ENCODE measurements at regions not wholly inside any gene's neighbourhood (a gene's known extent, or its start where the extent isn't known, plus 50 kb on each side); places are given as distances from the start of the nearest gene placed in this dataset.

DNA sequence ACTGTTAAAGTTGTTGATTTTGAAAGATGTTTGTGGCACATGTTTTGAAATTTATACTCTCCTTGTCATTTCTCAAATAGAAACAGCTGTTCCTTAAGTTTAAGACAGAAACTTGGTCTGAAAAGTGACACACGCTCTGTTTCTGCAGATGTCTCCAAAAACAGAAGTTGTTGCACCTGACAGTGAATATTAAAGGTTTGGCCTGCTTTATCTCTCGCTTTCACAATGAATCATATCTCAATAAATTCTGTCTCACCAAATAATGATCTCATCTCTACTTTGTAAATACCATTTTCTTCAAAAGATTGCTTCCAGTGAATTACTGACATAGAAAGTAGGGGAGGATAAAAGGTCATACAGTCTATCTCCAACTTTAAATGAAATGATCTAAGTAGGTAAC is 294.9 kb upstream of the SYT4 start:
- DNase-seq (ENCODE audit: low spot score): peak; percentile 6

DNA sequence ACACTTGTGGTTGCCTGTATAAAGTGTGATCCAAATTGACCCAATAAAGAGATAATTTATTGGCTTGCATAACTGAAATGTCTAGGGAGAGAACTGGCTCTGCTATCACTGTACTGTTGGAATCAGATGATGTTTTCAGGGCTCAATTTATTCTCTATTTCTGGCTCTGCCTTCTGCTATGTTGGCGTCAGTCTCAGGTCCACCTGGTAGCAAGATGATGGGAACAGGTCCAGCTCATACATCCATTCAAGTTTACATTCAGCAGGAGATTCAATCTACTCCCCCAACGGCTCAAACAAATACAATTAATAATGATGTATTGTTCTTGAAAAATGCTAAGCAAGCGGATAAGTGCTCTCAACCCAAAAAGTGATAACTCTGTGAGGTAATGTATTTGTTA is 297.7 kb upstream of the SYT4 start:
- no peak for DNase-seq (ENCODE audit: low spot score)

DNA sequence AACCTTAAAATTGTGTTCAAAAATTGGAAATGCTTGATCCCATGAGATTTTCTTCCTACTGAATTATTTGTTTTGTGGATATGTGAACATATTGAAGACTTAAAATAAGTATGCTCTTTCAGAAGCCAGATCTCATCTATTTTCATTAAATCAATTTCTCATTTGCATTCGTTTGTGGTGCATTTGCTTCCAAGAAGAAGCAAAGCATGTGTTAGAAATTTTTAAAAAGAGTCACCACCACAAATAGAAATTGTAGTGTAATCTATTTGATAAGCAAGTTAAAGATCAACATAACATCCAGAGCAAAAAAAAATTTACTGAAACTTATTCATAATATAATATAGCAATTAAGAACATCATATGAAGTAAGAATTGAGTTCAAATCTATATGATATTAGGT is 300.9 kb upstream of the SYT4 start:
- DNase-seq (ENCODE audit: low spot score): no peak

DNA sequence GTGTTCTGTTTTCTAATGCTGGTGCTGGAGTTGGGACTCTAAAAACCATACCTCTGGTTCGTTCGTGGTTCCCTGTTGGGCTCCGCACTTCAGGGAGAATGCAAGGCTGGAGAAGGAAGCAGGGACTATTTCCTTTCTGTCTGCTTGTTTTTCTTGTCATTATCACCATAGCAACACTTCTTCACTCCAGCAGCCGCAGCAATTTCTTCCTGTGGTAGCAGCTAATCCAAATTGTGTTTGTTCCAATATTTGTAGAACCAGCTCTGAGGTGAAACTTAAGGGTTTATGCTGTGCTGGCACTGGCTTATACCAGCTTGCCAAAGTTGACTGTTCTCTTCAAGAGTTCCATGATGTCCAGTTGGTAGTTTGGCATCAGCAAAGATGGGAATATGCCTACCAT is 301.4 kb upstream of the SYT4 start:
- no peak for DNase-seq (ENCODE audit: low spot score)

DNA sequence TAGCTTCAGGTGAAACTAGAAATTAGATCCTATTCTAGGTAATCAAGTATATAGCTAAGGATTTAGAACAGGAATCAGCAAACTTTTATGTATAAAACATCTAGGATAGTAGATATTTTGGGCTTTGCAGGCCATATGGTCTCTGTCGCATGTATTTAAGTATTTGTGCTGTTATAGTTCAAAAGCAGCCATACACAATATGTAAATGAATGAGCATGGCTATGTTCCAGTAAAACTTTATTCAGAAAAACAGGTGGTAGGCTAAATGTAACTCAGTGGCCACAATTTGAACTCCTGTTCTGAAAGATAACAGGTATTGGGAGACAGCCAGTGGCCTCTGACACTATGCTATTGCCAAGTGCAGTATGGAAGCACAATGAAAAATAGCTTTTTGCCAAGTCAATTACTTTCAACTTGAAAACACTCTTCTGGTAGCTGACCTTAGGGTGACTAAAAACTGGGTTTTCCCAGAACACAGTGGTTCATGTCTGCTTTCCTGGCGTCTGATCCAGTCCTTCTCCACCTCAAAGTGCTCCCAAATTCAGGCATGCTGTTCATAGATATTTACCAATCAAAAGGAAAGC is 304.7 kb upstream of the SYT4 start:
- no peak for DNase-seq (ENCODE audit: low spot score)

DNA sequence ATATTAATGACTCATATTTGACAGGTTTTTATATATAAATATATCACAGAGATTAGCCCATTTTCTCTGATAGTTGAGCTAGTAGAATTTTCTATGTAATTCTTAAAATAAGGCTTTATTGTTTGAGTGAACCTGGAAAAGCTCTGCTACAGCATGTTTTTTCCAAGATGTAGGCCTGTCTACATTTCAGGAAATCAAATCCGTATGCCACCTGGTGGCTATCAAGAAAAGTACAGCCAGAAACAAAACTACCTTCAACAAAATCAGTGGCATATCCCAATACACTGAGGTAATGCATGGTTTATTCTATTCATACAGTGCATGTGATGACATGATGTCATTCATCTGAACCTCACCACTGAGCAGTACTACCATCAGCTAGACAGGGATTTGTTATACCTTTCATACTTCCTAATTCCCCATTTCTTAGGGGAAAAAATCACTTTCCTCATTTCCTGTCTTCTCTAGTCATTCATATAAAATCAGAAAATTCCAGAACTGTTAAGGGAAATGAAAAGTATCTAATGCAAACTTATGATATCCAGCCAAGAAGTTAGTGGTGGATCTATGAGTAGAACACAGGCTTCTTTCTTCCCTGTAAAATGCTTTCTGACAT is 310.4 kb upstream of the SYT4 start:
- peak; percentile 16 for DNase-seq (ENCODE audit: low spot score)

DNA sequence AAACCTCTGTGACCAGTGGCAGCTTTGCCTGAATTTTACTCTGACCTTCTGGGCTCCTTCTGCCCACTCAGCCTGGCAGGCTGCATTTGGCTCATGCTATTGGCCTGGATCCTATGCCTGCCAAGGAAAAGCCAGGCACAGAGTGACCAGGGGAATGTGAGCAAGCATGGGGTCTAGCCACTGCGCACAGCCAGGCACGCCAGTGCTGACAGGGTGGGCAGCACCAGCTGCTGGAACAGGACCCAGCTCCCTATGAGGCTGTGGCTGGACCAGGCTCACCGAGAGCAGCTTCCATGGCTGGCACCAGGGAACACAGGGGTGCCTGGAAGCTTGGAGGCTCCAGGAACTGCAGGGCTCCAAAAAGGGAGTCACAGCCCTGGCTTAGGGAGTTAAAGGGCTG is 311.5 kb upstream of the SYT4 start:
- no peak for DNase-seq (ENCODE audit: low spot score)

DNA sequence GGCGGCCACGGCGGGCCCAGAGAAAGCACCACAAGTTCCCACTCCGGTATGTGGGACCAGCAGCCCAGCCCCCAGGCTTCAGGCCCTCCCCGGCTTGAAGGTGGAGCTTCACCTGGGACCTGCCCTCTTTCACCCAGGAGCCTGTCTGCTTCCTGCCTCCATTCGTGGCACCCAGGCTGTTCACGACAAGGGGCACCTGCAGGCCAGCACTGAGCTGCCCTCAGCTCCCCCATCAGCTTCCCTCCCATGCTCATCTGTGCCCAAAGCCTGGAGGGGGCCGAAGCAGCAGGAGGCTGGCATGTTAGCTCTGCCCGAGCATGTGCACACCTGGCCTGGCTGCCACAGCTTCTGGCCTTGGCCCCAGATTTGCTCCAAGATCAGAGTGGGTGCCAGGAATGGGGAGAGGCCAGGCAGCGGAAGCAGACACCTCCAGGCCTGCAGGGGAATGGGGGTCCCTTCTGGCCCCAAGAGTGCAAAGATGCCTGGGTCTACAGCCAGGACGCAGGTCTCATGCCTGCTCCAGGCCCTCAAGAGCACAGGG is 312.4 kb upstream of the SYT4 start:
- no peak for DNase-seq (ENCODE audit: low spot score)

DNA sequence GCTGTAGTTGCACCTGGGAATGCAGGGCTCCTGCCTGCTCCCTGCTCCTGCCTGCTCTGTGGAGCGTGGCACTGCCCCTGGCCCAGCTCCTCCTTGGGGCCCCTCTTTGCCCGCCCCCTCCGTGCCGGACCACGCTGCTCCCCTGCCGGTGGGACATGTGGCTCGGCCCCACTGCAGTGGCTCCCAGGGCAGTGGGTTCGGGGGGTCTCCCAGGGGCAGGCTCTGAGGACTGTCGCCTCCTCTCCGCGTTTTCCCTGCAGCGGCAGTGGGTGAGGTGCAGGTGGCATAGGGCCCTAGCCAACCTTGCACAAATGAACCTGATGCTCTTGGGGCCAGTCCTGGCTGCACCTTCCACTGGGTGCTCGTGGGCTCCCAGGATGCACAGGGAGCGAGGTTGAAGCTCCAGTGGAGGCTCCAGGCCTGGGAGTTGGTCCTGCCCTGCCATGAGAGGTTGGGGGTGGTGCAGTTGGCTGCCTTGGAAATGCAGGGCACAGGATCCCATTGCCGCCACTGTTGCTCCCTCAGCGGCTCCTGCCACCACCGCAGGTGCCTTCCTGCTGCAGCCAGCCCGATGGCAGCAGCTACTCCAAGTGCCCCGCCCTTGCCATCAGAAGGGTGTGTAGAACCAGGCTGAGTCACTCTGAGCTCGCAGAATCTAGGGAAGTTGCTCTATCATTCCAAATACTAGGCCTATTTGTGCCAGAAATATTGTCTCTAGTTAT is 313.1 kb upstream of the SYT4 start:
- no peak for DNase-seq (ENCODE audit: low spot score)

DNA sequence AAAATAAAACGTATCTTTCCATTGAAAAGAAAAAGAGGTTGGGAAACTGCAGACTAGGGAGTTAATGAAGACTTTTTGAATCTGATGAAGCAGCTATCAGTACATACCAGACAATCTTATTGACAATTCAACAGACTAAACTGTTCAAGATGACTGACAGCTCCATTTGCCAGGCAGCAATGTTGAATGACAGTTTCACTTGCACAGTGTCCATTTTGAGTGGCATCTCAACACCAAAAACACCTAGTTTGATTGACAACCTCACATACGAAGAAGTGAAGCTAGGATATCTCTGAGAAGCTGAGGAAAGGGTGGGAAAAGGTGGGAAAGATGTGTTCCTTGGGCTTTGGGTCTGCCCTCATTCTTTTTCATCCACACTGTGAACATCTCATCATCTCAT is 315.0 kb upstream of the SYT4 start:
- DNase-seq (ENCODE audit: low spot score): no peak

DNA sequence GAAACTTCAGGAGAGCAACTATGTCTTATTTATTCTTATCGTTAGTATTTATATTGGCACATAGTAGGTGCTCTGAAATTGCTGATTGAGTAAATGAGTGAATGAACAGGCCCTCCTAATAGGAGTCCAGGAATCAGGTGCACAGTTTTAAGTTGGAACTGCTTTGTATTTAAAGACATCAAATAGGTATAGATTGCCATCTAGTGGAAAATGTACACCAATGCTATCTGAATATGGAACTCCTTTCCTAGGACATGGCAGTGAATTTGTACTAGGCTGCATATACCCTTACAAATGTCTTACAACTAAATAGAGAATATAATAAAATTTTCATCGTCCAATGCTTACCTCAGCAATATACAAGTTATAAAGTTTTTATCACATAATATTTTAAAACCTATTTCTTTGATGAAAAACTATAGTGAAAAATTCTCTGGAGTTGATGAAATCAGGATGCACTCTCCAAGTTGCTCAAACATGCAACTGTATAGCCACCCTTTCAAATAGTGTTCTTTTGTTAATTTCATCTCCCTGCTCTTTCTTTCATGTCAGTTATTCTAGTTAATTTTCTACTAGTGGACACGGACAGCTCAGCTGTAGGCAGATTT is 318.9 kb upstream of the SYT4 start:
- DNase-seq (ENCODE audit: low spot score): peak; percentile 7

DNA sequence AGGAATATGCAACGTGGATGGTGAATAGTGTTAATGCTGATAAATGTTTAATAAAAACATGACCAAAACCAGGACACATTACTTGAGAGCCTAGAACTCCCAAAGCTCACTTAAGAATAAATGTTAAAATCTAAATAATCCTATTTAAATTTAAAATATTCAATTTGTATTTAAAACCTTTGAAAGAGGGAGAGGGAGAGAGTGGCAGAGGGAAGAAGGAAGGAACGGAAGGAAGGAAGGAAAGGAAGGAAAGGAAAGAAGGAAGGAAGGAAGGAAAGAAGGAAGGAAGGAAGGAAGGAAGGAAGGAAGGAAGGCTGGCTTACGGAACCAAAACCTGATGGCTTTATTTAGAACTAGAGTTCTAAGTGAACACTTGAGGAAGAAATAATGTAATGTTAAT is 324.1 kb upstream of the SYT4 start:
- no peak for DNase-seq (ENCODE audit: low spot score)

DNA sequence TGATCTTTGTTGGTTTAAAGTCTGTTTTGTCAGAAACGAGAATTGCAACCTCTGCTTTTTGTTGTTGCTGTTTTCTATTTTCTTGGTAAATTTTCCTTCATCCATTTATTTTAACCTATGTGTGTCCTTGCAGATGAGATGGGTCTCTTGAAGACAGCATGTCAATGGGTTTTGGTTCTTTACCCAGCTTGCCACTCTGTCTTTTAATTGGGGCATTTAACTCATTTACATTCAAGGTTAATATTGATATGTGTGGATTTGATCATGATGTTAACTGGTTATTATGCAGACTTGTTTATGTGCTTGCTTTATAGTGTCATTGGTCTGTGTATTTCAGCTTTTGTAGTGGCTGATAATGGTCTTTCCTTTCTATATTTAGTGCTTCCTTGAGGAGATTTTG is 327.9 kb upstream of the SYT4 start:
- no peak for DNase-seq (ENCODE audit: low spot score)

DNA sequence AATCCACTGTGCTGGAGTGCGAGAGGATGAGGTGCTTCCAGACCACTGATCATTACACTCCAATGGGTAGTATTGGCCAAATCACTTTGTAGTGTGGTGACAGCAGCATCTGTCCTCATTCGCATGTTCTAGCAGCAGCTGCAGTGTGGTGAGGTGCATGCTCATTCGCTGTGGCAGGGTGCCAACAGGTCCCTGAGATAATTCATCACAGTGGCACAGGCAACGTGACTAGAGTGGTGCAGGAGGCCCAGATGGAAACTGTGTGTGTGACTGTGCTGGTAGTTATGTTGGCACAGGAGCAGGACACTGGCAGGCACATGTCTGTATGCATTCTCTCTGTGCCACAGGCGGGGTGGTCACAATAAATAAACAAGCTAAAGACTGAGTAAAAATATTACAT is 329.5 kb upstream of the SYT4 start:
- DNase-seq (ENCODE audit: low spot score): no peak

DNA sequence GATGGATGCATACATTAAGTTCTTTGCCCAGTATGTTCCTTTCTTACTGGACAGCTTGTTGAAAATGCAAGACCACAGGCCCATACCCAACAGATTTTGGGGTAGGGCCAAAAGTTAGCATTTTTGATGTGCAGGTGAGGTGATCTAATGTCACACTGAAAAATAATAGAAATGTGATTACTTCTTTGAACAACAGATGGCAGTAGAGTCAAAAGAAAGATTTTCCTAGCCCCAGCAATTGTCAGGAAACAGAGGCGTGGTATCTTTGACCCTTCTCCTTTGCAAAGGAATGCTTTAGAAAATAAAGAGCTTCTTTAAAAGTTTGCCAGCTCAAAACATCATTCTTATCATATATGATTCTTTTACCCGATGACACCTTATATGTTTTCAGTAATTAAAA is 343.6 kb upstream of the SYT4 start:
- DNase-seq (ENCODE audit: low spot score): peak; percentile 19

DNA sequence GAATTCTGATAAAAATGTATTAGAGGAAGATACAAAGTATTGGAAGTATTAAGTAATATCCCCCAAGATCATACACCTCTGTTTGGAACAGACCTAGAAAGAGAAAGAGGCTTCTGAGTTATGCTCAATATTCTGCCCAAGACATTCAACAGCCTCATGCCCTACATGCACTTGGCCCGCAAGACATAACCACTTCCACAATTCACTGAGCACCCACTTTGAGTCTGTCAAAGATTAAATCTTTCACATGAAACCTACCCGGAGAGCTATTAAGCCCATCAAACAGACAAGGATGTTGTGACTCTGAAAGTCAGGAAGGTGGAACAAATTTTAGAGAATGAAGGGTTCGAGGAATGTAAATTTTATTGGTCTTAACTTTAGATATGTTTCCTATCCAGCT is 344.7 kb upstream of the SYT4 start:
- DNase-seq (ENCODE audit: low spot score): no peak

DNA sequence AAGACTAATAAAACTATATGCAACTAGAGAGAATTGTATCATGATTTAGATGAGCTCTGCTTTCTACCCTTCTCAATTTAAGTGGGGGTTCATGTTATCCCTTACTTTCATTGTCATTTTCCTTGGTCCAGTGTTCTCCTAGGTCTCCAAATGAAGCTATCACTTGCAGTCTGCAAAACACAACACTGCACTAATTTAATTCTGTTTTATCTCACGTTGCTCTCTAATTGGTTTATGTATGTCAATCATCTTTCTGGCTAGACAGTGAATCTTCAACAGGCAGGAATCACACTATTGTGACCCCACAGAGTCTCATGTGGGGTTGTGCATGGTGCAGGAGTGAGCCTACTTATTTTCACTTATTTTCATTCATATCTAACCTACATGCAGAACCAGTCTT is 348.3 kb upstream of the SYT4 start:
- DNase-seq (ENCODE audit: low spot score): no peak

DNA sequence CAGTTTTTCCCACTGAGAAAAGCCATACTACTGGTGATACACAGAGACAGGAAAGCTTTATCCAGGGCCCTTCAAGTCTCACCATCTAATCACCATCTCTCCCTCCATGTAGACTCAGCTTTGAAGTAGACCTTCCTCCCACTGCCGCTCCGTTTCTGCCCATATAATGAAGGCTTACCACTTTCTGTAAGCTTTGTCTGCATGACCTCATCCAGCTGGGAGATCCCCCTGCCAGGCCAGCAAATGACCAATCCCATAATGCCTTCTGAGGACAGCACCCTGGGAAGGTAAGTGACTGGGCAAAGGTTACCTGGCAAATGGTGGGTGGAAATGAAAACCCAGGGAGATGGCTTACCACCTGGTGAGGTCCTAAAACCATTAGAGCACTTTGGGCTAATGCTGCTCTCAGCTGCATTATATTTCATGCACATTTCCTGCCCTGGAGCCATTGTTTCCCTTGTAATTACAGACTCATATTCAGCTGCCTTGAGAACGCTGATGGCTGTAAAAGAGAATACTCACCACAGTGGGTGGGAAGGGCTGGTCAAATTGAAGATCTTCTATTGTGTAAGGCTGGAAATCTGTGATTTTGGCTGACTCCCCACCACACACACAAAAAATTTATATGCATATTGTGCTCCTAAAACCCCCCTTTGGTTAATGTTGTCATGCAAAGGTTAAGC is 350.7 kb upstream of the SYT4 start:
- no peak for DNase-seq (ENCODE audit: low spot score)

DNA sequence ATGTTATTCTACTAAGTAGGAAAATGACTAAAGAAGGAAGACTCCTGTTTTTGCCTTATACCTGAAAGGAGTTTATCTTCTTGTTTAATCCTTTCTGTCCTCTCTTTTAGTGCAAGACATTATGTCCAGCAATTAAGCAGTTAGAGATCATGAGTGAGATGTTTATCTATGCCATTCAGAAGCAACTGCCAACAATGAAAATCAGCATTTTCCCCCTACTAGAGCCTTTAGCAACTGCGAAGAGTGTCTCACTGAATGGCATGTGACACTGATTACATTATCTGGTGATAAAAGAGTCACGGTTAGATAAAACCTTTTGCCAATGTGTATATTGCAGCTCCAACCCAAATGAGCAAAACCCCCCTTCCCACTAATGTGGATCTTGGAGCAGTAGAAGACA is 357.7 kb upstream of the SYT4 start:
- no peak for DNase-seq (ENCODE audit: low spot score)

DNA sequence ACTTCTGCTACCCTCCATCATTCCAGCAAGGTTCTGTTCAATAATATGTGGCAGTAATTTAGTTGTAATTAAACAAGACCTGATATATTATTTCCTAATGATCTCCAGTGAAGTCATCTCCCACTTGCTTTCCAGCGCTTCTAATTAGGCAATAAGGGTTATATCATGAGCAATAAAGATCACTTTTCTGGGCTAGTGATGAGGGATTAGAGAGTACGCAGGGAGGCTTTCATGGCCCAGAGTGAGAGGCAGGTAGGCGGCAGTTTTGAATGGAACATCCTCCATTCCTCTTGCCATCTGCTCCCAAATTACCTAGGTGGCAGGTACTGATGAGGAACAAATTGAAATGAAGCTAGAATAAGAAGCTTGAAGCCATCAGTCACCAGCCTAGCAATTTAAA is 358.1 kb upstream of the SYT4 start:
- no peak for DNase-seq (ENCODE audit: low spot score)

DNA sequence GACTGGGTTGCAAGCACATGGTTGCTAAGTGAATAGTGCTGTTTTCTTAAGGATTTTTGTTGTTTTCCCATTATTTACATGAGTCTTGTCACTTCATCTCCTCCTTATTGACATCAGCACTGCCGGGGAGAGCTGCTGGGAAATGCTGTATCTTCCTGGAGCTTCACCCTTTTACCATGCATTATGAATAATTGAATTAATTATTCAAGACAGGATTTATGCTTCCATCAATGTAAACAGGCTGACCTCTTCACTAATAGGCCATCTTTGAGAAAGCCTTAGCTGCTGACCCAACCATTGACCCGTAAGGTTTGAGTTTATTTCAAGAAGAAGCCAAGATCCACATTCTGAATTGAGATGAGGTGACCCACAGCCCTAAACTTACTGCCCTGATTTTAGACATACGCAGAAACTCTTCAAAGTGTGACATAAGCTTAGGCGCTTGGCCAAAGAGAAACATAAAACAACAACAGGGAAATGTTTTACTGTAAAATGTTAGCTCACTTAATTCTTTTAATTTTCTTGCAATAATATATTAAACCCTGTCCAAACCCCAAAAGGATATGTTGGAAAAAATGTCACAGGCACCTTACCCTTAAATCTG is 365.5 kb upstream of the SYT4 start:
- no peak for DNase-seq (ENCODE audit: low spot score)

DNA sequence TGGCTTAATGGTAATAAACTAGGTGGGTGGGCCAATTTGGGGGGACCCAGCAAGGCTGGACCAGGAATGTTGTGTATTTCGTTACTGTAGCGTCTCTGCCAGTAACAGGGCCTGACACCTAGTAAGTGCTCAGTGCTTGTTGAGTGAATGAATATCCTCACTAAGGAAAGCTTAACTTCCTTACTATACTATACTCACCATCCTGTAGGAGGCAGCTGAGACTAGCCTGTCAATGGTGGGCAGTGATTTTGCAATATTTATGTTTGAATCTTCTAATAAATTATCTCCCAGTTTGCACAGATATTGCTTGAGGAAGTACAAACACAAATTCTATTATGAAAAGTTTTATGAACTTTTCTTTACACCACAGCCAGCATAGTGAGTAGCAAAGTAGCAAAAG is 370.7 kb upstream of the SYT4 start:
- no peak for DNase-seq (ENCODE audit: low spot score)

Measured in activated CD4-positive, alpha-beta T cell treated with anti-CD3 and anti-CD28 coated beads, Interleukin-2, Interleukin-4, amounts not matched to agents 100 ng/mL and 50 ng/mL, durations not matched to agents 16 hours and 8 hours (primary cell).